ENCODE measurements at regions not wholly inside any gene's neighbourhood (a gene's known extent, or its start where the extent isn't known, plus 50 kb on each side); places are given as distances from the start of the nearest gene placed in this dataset.
"Not testable (repeated sequence)": the region's sequence is repeated elsewhere in the genome, so short reads cannot be mapped to it uniquely, and the experiment has no call there.

DNA sequence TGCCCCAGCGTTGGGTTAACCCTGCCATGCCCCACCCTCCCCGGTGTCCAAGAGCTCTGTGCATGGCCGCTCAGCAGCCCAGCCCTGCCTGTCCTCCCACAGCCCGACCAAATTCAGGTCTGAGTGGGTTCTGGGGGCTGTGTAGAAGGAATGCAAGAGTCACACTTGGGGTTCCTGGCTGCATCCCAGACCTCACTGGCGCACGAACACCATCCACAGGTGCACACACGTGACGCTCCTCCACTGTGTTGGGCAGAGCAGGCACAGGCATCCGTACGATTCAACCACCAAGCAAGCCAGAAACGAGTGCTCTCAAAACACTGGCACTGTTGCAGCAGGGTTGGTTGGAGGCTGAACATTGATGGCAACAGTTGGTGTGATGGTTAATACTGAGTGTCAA is 93.9 kb downstream of the OLFM1 start:
- Histone ChIP-seq H3K36me3 (ENCODE audit: insufficient read depth, low read length) (no peaks in the 10 kb centered on the region), H3K4me1 (ENCODE audit: insufficient read depth, low read length) (no peaks in the 10 kb centered on the region), H3K9me3 (ENCODE audit: low read length) (no peaks in the 10 kb centered on the region), H3K4me3 (ENCODE audit: low read length) (no peak overlapping the region), H3K27ac (ENCODE audit: low read depth, low read length) (no peak overlapping the region), H3K27me3 (ENCODE audit: insufficient read depth, low read length, poor library complexity, severe bottlenecking) (no peaks in the 10 kb centered on the region)
- peaks cover 4 to 5% of the 10 kb centered on the region in 2 donors for H3K27me3 Mint-ChIP-seq
- no peaks in the 10 kb centered on the region for H3K36me3 Mint-ChIP-seq
- DNase-seq = no peak
- CTCF ChIA-PET = no interaction called here
- no peaks in the 10 kb centered on the region for H3K9me3 Mint-ChIP-seq
- POLR2A ChIA-PET = no interaction called here
- no peaks in the 10 kb centered on the region for H3K4me1 Mint-ChIP-seq
- no peak overlapping the region for H3K27ac Mint-ChIP-seq
- H3K4me3 Mint-ChIP-seq = no peak overlapping the region

DNA sequence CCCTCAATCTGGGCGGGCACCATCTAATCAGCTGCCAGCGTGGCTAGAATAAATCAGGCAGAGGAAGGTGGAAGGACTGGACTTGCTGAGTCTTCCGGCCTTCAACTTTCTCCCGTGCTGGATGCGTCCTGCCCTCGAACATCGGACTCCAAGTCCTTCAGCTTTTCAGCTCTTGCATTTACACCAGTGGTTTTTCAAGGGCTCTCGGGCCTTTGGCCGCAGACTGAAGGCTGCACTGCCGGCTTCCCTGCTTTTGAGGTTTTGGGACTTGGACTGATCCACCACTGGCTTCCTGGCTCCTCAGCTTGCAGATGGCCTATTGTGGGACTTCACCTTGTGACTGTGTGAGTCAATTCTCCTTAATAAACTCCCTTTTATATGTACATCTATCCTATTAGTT is 94.4 kb downstream of the OLFM1 start:
- H3K9me3 ChIP-seq (ENCODE audit: low read length); POLR2A ChIA-PET; H3K4me3 Mint-ChIP-seq; H3K27ac Mint-ChIP-seq; H3K27me3 ChIP-seq (ENCODE audit: insufficient read depth, low read length, poor library complexity, severe bottlenecking); H3K36me3 ChIP-seq (ENCODE audit: insufficient read depth, low read length); H3K27ac ChIP-seq (ENCODE audit: low read depth, low read length); H3K4me1 Mint-ChIP-seq; H3K4me3 ChIP-seq (ENCODE audit: low read length); DNase-seq; H3K36me3 Mint-ChIP-seq; H3K4me1 ChIP-seq (ENCODE audit: insufficient read depth, low read length); H3K27me3 Mint-ChIP-seq; H3K9me3 Mint-ChIP-seq; CTCF ChIA-PET: not testable (repeated sequence)

DNA sequence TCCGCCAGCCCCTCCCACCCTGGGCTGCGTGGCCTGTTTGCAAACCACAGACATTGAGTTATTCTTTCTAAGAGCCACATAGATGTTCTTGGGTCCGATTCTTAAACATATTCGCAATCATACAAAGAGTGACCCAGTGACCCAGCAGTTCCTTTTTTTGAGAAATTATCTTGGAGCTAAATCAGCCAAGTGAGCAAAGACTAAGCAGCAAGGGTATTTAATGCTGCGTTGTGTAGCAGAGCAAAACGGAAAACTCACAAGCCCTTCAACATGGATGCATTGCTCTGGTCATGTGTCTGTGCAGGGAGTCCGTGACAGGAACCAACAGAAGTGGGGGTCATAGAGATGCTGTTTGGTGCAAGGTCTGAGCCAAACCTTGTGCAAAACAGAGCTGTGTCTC is 95.6 kb downstream of the OLFM1 start:
- no peaks in the 10 kb centered on the region for H3K36me3 Mint-ChIP-seq
- H3K4me3 ChIP-seq (ENCODE audit: low read length) = no peak overlapping the region
- no peak overlapping the region for H3K27ac Mint-ChIP-seq
- no peaks in the 10 kb centered on the region for H3K9me3 Mint-ChIP-seq
- H3K36me3 ChIP-seq (ENCODE audit: insufficient read depth, low read length) = no peaks in the 10 kb centered on the region
- ChIA-PET POLR2A (no interaction called here), CTCF (no interaction called here)
- H3K4me1 ChIP-seq (ENCODE audit: insufficient read depth, low read length) = no peaks in the 10 kb centered on the region
- H3K9me3 ChIP-seq (ENCODE audit: low read length) = no peaks in the 10 kb centered on the region
- H3K27ac ChIP-seq (ENCODE audit: low read depth, low read length) = no peak overlapping the region
- H3K4me1 Mint-ChIP-seq = no peaks in the 10 kb centered on the region
- H3K27me3 ChIP-seq (ENCODE audit: insufficient read depth, low read length, poor library complexity, severe bottlenecking) = no peaks in the 10 kb centered on the region
- H3K4me3 Mint-ChIP-seq = no peak overlapping the region
- DNase-seq = no peak
- H3K27me3 Mint-ChIP-seq = peaks cover 4 to 5% of the 10 kb centered on the region in 2 donors

DNA sequence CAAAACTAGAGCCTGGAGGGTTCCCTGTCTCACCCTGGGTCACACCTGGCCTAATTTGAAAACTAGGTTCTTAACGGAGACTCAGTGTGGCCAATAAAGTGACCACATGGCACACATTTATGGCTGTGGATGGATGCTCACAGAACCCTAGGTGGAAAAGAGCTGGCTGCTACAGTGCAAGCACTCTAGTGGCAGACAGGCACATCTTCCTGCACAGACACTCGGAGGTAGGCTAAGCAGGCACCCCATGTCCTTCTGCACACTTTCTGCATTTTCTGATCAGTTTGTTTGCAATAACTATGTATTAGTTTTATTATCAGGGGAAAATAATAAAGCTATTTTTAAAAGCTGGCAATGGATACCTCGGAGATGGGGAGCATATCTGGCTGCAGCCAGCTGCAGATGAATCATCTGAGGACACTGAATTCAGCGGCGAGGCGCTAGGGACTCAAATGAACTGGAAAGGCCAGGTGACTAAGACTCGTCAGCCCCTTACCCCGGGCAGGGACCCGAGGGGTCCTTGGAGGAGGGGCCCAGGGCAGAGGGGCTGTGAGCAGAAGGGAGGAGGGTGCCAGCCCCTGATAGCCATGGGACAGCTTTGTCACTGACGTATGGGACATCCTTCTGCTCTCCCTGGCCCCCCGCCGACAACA is 96.2 kb downstream of the OLFM1 start:
- Mint-ChIP-seq H3K27ac (no peak overlapping the region), H3K27me3 (peaks cover 4 to 5% of the 10 kb centered on the region in 2 donors), H3K4me3 (no peak overlapping the region), H3K36me3 (no peaks in the 10 kb centered on the region), H3K9me3 (no peaks in the 10 kb centered on the region), H3K4me1 (no peaks in the 10 kb centered on the region)
- Histone ChIP-seq H3K36me3 (ENCODE audit: insufficient read depth, low read length) (no peaks in the 10 kb centered on the region), H3K4me1 (ENCODE audit: insufficient read depth, low read length) (no peaks in the 10 kb centered on the region), H3K4me3 (ENCODE audit: low read length) (no peak overlapping the region), H3K27me3 (ENCODE audit: insufficient read depth, low read length, poor library complexity, severe bottlenecking) (no peaks in the 10 kb centered on the region), H3K9me3 (ENCODE audit: low read length) (no peaks in the 10 kb centered on the region), H3K27ac (ENCODE audit: low read depth, low read length) (no peak overlapping the region)
- ChIA-PET POLR2A (no interaction called here), CTCF (no interaction called here)
- no peak for DNase-seq

DNA sequence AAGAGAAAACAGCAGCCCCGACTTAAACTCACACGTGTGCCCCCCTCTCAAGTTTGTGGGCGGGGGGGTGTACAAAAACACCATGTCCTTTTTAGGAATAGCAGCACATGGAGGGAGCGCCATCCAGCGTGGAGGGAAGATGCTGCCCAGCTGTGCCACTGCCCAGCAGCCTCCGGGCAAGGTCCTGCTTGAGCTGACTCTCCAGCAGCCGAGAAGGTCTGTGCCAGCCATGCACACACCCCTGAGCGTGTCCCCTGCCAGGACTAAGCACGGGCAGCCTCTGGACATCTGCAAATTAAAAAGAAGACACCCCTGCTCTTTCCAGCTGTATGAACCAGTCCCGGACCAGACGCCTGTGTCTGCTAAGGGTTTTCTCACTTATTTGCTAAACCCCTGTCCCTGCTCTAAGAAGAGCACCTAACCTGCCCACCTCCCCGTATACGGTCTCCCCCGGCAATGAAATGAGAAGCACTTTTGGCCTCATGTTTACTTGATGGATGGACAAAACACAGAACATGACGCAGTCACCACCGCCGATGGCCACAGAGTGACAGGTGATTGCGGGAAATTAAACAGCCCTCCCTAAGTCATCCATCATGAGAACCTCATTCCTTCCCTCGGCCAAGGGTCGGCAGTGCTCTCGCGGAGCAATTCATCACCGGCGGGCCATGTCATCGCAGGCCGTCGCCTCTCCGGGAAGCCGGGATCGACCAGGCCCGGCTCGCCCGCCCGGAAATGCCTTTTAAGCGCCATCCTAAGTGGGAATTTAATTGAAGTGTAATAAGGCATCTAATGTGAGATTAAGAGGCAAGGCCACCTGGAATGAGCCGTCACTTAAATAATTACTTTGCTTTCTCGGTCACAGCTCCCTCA is 96.9 kb downstream of the OLFM1 start:
- Mint-ChIP-seq H3K4me1 (no peaks in the 10 kb centered on the region), H3K4me3 (no peak overlapping the region), H3K27me3 (peaks cover 1 to 5% of the 10 kb centered on the region in 2 donors), H3K9me3 (no peaks in the 10 kb centered on the region), H3K36me3 (no peaks in the 10 kb centered on the region), H3K27ac (no peak overlapping the region)
- H3K9me3 ChIP-seq (ENCODE audit: low read length) = no peaks in the 10 kb centered on the region
- H3K27me3 ChIP-seq (ENCODE audit: insufficient read depth, low read length, poor library complexity, severe bottlenecking) = no peaks in the 10 kb centered on the region
- no peak for DNase-seq
- H3K27ac ChIP-seq (ENCODE audit: low read depth, low read length) = no peak overlapping the region
- no peaks in the 10 kb centered on the region for H3K36me3 ChIP-seq (ENCODE audit: insufficient read depth, low read length)
- no peak overlapping the region for H3K4me3 ChIP-seq (ENCODE audit: low read length)
- POLR2A ChIA-PET = no interaction called here
- CTCF ChIA-PET = no interaction called here
- H3K4me1 ChIP-seq (ENCODE audit: insufficient read depth, low read length) = no peaks in the 10 kb centered on the region

DNA sequence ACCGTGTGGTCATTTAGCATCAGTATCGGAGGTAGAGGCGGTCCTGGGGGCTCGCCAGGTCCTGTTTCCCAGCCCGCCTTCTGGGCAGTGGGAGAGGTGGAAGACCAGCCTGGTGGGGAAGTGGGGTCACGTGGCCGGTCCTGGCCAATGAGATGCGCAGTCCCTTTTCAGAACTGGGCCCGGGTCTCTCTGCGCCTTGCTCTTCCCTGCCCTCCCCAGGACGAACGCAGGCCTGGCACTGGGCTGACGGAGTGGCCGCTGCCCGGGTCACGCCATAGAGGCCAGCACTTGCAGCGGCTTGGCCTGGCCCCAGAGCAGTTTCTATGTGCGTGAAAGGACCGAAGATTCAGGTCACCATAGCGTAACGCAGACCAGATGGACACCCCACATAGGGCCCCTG is 97.6 kb downstream of the OLFM1 start:
- H3K4me3 Mint-ChIP-seq = no peak overlapping the region
- CTCF ChIA-PET = no interaction called here
- no peaks in the 10 kb centered on the region for H3K27me3 ChIP-seq (ENCODE audit: insufficient read depth, low read length, poor library complexity, severe bottlenecking)

DNA sequence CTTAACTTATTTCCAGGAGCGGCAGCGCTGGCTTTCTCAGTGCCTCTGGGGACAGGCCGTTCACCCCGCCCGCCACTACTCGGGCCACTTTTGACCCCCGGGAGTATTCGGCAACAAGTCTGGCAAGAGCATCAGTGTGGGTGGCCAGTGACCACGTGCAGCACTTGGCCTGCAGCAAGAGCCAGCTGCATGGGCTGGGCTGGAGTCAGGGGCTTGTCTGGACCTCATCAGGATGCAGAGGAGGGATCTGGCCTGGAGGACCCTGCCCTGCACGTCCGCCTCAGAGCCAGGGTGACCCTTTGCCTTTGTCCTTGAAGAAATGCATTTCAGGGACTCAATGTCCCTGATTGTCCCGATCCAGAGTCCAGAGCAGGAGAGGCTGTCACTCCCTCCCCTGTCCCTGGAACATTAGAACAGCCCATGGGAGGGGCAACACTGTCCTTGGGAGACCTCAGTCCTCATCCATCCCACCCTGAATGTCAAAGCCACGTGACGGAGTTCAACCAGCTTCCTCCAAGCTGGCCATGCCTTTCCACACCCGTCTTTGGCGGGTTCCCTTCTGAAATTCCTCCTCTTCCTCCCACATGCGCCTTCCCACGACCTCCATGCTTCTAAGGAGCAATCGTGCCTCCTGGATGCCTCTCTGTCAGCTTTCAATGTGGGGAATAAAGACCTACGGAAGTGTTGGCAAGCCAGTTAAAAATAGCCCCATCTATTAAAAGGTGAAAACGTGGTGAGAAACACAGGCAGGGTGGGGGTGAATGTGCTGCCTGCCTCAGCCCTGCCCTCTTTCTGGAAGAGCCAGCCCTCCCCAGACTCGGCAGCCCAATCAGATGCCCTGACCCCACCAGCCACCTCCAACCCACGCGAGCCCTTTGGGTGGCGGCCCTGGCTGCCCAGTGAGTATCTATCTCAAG is 99.0 kb downstream of the OLFM1 start:
- Histone ChIP-seq H3K4me1 (ENCODE audit: insufficient read depth, low read length) (no peaks in the 10 kb centered on the region), H3K9me3 (ENCODE audit: low read length) (no peaks in the 10 kb centered on the region), H3K36me3 (ENCODE audit: insufficient read depth, low read length) (no peaks in the 10 kb centered on the region), H3K27ac (ENCODE audit: low read depth, low read length) (no peak overlapping the region), H3K27me3 (ENCODE audit: insufficient read depth, low read length, poor library complexity, severe bottlenecking) (no peaks in the 10 kb centered on the region), H3K4me3 (ENCODE audit: low read length) (no peak overlapping the region)
- ChIA-PET CTCF (no interaction called here), POLR2A (no interaction called here)
- peaks cover 1 to 5% of the 10 kb centered on the region in 2 donors for H3K27me3 Mint-ChIP-seq
- H3K4me3 Mint-ChIP-seq = no peak overlapping the region
- no peaks in the 10 kb centered on the region for H3K36me3 Mint-ChIP-seq
- no peaks in the 10 kb centered on the region for H3K4me1 Mint-ChIP-seq
- H3K9me3 Mint-ChIP-seq = peaks cover 0 to 3% (median 0%) of the 10 kb centered on the region in 5 donors
- no peak for DNase-seq
- no peak overlapping the region for H3K27ac Mint-ChIP-seq

More for the DNA sequence above, 97.6 kb downstream of the OLFM1 start:
- H3K27me3 Mint-ChIP-seq = peaks cover 1 to 5% of the 10 kb centered on the region in 2 donors
- Histone ChIP-seq H3K27ac (ENCODE audit: low read depth, low read length) (no peak overlapping the region), H3K4me3 (ENCODE audit: low read length) (no peak overlapping the region), H3K36me3 (ENCODE audit: insufficient read depth, low read length) (no peaks in the 10 kb centered on the region), H3K4me1 (ENCODE audit: insufficient read depth, low read length) (no peaks in the 10 kb centered on the region), H3K9me3 (ENCODE audit: low read length) (no peaks in the 10 kb centered on the region)
- DNase-seq = no peak
- POLR2A ChIA-PET = no interaction called here
- H3K4me1 Mint-ChIP-seq = no peaks in the 10 kb centered on the region
- no peak overlapping the region for H3K27ac Mint-ChIP-seq
- no peaks in the 10 kb centered on the region for H3K36me3 Mint-ChIP-seq
- peaks cover 0 to 3% (median 0%) of the 10 kb centered on the region in 5 donors for H3K9me3 Mint-ChIP-seq

DNA sequence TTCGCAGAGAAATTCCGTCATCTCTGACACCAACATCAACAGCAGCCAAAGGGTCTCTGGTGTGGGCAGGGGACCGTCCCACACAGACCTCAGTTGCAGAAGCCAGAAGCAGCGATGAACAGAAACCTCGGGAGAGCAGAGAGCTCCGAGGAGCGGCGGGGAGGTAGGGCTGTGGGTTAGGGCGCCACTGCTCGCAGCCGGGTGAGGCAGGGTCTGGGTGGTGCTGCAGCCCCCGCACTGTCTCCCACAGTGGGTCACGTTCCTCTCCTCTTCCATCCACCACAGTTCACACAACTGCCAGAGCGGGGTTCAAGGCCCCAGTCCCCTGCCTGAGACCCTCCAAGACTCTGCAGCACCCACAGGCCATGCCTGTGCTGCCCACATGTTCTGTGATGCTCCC is 99.9 kb downstream of the OLFM1 start:
- Mint-ChIP-seq H3K27me3 (peaks cover 1 to 5% of the 10 kb centered on the region in 2 donors), H3K9me3 (peaks cover 0 to 3% (median 0%) of the 10 kb centered on the region in 5 donors), H3K36me3 (no peaks in the 10 kb centered on the region), H3K4me1 (no peaks in the 10 kb centered on the region), H3K27ac (no peak overlapping the region), H3K4me3 (no peak overlapping the region)
- ChIA-PET POLR2A (no interaction called here), CTCF (no interaction called here)
- DNase-seq = no peak
- Histone ChIP-seq H3K9me3 (ENCODE audit: low read length) (no peaks in the 10 kb centered on the region), H3K27ac (ENCODE audit: low read depth, low read length) (no peak overlapping the region), H3K4me1 (ENCODE audit: insufficient read depth, low read length) (no peaks in the 10 kb centered on the region), H3K36me3 (ENCODE audit: insufficient read depth, low read length) (no peaks in the 10 kb centered on the region), H3K27me3 (ENCODE audit: insufficient read depth, low read length, poor library complexity, severe bottlenecking) (no peaks in the 10 kb centered on the region), H3K4me3 (ENCODE audit: low read length) (no peak overlapping the region)
